ENCODE measurements at regions not wholly inside any gene's neighbourhood (a gene's known extent, or its start where the extent isn't known, plus 50 kb on each side); places are given as distances from the start of the nearest gene placed in this dataset.
"Not testable (repeated sequence)": the region's sequence is repeated elsewhere in the genome, so short reads cannot be mapped to it uniquely, and the experiment has no call there.

GRCh38 chr1:87421809-87422208, 93.1 kb downstream of the LMO4 start:
- Histone ChIP-seq H3K9me3 (replicated peaks; ENCODE audit: low read length) (no peaks in the 10 kb centered on the region), H3K9ac (ENCODE audit: low read depth, low read length) (no peak overlapping the region), H3K4me2 (ENCODE audit: low read length) (no peak overlapping the region), H3K27me3 (ENCODE audit: control insufficient read depth, insufficient read depth, low read length) (no peaks in the 10 kb centered on the region), H3K4me3 (ENCODE audit: low read length) (no peak overlapping the region), H3K36me3 (ENCODE audit: insufficient read depth, low read length) (no peaks in the 10 kb centered on the region), H3K4me1 (ENCODE audit: control insufficient read depth, insufficient read depth, low read length) (peaks cover 5% of the 10 kb centered on the region)

DNA sequence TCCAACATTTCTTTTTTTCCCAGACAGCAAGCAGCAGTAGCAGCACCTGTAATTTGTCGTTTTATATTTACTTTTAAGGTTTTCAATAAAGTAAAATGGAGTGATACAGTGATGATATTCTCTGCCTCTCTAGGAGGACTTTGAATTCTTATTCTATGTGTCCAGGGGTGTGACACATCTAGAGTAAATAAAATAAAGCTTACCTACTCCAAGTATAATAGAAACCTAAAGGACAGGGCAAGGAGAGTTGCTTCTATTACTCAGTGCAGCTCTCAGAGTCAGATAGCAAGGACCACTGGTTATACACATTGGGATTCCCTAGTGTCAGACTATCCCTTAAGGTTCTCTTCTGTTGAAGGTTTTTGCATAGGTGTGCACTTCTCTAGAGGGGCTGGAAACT, 95.9 kb downstream of the LMO4 start:
- Histone ChIP-seq H3K27me3 (ENCODE audit: control insufficient read depth, insufficient read depth, low read length) (no peaks in the 10 kb centered on the region), H3K4me1 (ENCODE audit: control insufficient read depth, insufficient read depth, low read length) (peaks cover 5% of the 10 kb centered on the region), H3K9ac (ENCODE audit: low read depth, low read length) (no peak overlapping the region), H3K9me3 (replicated peaks; ENCODE audit: low read length) (no peaks in the 10 kb centered on the region), H3K36me3 (ENCODE audit: insufficient read depth, low read length) (no peaks in the 10 kb centered on the region), H3K4me2 (ENCODE audit: low read length) (no peak overlapping the region), H3K4me3 (ENCODE audit: low read length) (no peak overlapping the region)

GRCh38 chr1:87426463-87427249, 98.0 kb downstream of the LMO4 start:
- Histone ChIP-seq H3K9me3 (replicated peaks; ENCODE audit: low read length) (no peaks in the 10 kb centered on the region), H3K36me3 (ENCODE audit: insufficient read depth, low read length) (no peaks in the 10 kb centered on the region), H3K4me1 (ENCODE audit: control insufficient read depth, insufficient read depth, low read length) (peaks cover 5% of the 10 kb centered on the region), H3K9ac (ENCODE audit: low read depth, low read length) (no peak overlapping the region), H3K4me2 (ENCODE audit: low read length) (no peak overlapping the region), H3K4me3 (ENCODE audit: low read length) (no peak overlapping the region), H3K27me3 (ENCODE audit: control insufficient read depth, insufficient read depth, low read length) (no peaks in the 10 kb centered on the region)

- Histone ChIP-seq H3K27me3 (ENCODE audit: control insufficient read depth, insufficient read depth, low read length) (no peaks in the 10 kb centered on the region), H3K36me3 (ENCODE audit: insufficient read depth, low read length) (no peaks in the 10 kb centered on the region), H3K4me3 (ENCODE audit: low read length) (no peak overlapping the region), H3K4me2 (ENCODE audit: low read length) (no peak overlapping the region), H3K4me1 (ENCODE audit: control insufficient read depth, insufficient read depth, low read length) (peaks cover 5% of the 10 kb centered on the region), H3K9ac (ENCODE audit: low read depth, low read length) (no peak overlapping the region), H3K9me3 (replicated peaks; ENCODE audit: low read length) (no peaks in the 10 kb centered on the region)
Observed at GRCh38 chr1:87428367-87428766, 99.7 kb downstream of the LMO4 start.

- Histone ChIP-seq H3K36me3 (ENCODE audit: insufficient read depth, low read length) (no peaks in the 10 kb centered on the region), H3K4me1 (ENCODE audit: control insufficient read depth, insufficient read depth, low read length) (peaks cover 3% of the 10 kb centered on the region), H3K4me3 (ENCODE audit: low read length) (no peak overlapping the region), H3K9me3 (replicated peaks; ENCODE audit: low read length) (no peaks in the 10 kb centered on the region), H3K27me3 (ENCODE audit: control insufficient read depth, insufficient read depth, low read length) (no peaks in the 10 kb centered on the region), H3K9ac (ENCODE audit: low read depth, low read length) (no peak overlapping the region), H3K4me2 (ENCODE audit: low read length) (no peak overlapping the region)
Observed at GRCh38 chr1:87428883-87429282, 100.2 kb downstream of the LMO4 start.

DNA sequence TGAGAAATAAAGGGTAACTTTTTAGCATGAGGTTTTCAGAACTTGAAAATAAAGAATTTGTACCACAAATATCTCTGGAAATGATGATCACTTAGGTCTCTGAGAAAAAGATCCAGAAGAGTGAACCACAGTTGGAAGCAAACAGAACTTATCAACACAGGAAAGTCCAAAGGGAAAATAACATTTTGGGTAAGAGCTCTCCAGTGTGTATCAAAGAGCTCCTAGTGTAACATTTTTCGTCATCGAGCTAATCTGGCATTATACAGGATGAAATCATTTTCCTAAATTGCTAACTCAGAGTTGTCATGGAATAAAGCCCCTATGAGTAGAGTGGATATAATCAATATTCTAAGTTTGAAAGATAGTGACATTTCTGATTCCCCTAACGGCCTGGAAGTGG, 104.0 kb downstream of the LMO4 start:
- no peak overlapping the region for H3K4me3 ChIP-seq (ENCODE audit: low read length)
- no peaks in the 10 kb centered on the region for H3K27me3 ChIP-seq (ENCODE audit: control insufficient read depth, insufficient read depth, low read length)
- H3K9me3 ChIP-seq (replicated peaks; ENCODE audit: low read length): no peaks in the 10 kb centered on the region
- H3K9ac ChIP-seq (ENCODE audit: low read depth, low read length): no peak overlapping the region
- no peaks in the 10 kb centered on the region for H3K4me1 ChIP-seq (ENCODE audit: control insufficient read depth, insufficient read depth, low read length)
- H3K4me2 ChIP-seq (ENCODE audit: low read length): no peak overlapping the region
- no peaks in the 10 kb centered on the region for H3K36me3 ChIP-seq (ENCODE audit: insufficient read depth, low read length)

GRCh38 chr1:87433101-87433500, 104.4 kb downstream of the LMO4 start:
- H3K27me3 ChIP-seq (ENCODE audit: control insufficient read depth, insufficient read depth, low read length); H3K4me3 ChIP-seq (ENCODE audit: low read length); H3K4me2 ChIP-seq (ENCODE audit: low read length); H3K4me1 ChIP-seq (ENCODE audit: control insufficient read depth, insufficient read depth, low read length); H3K9ac ChIP-seq (ENCODE audit: low read depth, low read length); H3K36me3 ChIP-seq (ENCODE audit: insufficient read depth, low read length); H3K9me3 ChIP-seq (replicated peaks; ENCODE audit: low read length): not testable (repeated sequence)

- Histone ChIP-seq H3K4me1 (ENCODE audit: control insufficient read depth, insufficient read depth, low read length) (no peaks in the 10 kb centered on the region), H3K4me3 (ENCODE audit: low read length) (no peak overlapping the region), H3K9me3 (replicated peaks; ENCODE audit: low read length) (no peaks in the 10 kb centered on the region), H3K4me2 (ENCODE audit: low read length) (no peak overlapping the region), H3K36me3 (ENCODE audit: insufficient read depth, low read length) (no peaks in the 10 kb centered on the region), H3K9ac (ENCODE audit: low read depth, low read length) (no peak overlapping the region), H3K27me3 (ENCODE audit: control insufficient read depth, insufficient read depth, low read length) (no peaks in the 10 kb centered on the region)
Observed at GRCh38 chr1:87435484-87435883, 106.8 kb downstream of the LMO4 start.

DNA sequence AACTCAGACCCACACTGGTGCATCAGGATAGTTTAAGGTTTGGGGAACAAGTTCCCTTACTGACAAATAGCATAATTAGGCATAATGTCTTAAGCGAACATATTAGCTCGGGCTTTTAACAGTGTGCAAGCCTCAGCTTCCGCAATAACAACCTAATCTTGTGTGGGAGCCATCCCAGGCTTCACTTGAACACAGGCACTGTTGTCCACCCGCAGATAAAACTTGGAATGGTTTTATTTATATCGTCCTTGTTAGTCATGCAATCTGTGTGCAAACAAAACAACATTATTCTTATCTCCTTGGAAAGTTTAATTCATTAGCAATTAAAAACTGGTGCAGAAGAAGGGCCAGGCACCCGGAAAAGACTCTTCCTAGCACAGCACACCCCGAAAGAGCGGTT, 107.4 kb downstream of the LMO4 start:
- not testable (repeated sequence) for H3K36me3 ChIP-seq (ENCODE audit: insufficient read depth, low read length); H3K4me2 ChIP-seq (ENCODE audit: low read length); H3K4me3 ChIP-seq (ENCODE audit: low read length); H3K27me3 ChIP-seq (ENCODE audit: control insufficient read depth, insufficient read depth, low read length); H3K9me3 ChIP-seq (replicated peaks; ENCODE audit: low read length); H3K9ac ChIP-seq (ENCODE audit: low read depth, low read length); H3K4me1 ChIP-seq (ENCODE audit: control insufficient read depth, insufficient read depth, low read length)

DNA sequence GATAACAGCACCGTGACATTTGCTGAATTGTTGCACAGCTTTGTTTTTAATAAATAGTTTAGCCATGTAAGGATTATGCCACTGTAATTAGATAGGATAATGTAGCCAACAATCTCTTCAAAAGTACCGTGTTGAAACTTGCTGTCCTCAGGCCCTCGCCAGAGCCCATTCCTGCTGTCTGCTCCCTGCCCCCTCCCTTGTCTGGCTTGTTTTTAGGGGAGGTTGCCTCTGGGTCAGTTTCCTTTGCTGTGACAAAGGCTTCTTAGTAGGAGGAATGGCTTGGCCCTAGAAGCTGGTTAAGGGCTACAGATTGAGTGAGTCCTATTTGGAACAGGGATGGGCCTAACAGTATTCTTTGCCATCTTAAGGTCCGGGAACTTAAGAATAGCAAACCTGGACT, 107.9 kb downstream of the LMO4 start:
- Histone ChIP-seq H3K4me1 (ENCODE audit: control insufficient read depth, insufficient read depth, low read length) (no peaks in the 10 kb centered on the region), H3K27me3 (ENCODE audit: control insufficient read depth, insufficient read depth, low read length) (no peaks in the 10 kb centered on the region), H3K9ac (ENCODE audit: low read depth, low read length) (no peak overlapping the region)

DNA sequence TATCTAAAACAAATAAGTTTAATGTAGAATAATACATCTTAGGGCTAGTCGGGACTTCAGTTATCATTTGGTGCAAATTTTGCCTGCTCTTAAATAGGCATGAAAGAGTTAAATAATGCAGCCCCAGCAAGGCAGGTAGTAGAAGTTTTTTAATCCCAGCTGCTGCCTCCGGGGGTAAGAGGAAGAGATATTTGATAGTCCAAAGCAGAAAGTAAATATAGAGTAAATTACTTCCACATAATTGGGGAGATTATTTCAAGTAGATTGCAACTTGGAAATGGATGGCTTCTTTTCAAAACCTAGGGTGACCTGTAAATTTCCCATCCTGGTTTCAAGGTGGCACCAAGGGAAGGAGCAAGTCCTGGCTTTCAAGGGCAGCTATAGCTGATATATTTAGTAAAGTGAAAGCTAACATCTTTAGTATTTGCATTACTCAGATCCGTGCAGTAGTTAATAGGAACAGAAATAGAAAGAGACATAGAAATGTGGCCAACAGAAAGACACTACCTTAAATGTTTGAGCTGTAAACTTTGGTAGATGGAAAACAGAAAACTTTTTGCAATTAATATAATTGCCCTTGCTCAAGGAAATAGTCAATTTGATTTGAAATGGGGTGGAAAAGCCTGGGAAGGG, 109.1 kb downstream of the LMO4 start:
- no peaks in the 10 kb centered on the region for H3K4me1 ChIP-seq (ENCODE audit: control insufficient read depth, insufficient read depth, low read length)
- H3K9me3 ChIP-seq (replicated peaks; ENCODE audit: low read length): no peaks in the 10 kb centered on the region
- H3K27me3 ChIP-seq (ENCODE audit: control insufficient read depth, insufficient read depth, low read length): no peaks in the 10 kb centered on the region
- H3K4me3 ChIP-seq (ENCODE audit: low read length): no peak overlapping the region
- H3K4me2 ChIP-seq (ENCODE audit: low read length): no peak overlapping the region
- H3K9ac ChIP-seq (ENCODE audit: low read depth, low read length): no peak overlapping the region
- H3K36me3 ChIP-seq (ENCODE audit: insufficient read depth, low read length): no peaks in the 10 kb centered on the region

More for the DNA sequence above, 107.9 kb downstream of the LMO4 start:
- Histone ChIP-seq H3K4me3 (ENCODE audit: low read length) (no peak overlapping the region), H3K9me3 (replicated peaks; ENCODE audit: low read length) (no peaks in the 10 kb centered on the region), H3K36me3 (ENCODE audit: insufficient read depth, low read length) (no peaks in the 10 kb centered on the region), H3K4me2 (ENCODE audit: low read length) (no peak overlapping the region)

DNA sequence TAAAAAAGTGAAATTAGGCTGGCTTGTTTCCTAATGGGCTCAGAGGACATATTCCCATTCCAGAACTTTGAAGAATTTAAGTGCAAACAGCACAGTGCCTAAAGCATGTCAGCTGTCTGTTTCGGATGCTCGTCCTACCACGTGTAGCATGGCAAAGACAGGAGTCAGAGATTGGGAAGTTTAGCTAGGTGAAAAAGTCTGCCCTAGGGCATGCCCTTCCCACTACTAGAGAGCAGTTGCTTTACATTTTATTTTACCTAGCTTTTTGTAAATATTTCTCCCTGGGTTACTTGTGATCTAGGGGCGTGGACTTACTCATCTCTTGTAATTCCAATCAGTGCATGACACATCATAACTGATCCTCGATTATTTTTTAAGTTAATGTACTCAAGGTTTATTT, 111.1 kb downstream of the LMO4 start:
- H3K4me1 ChIP-seq (ENCODE audit: control insufficient read depth, insufficient read depth, low read length): no peaks in the 10 kb centered on the region
- no peak overlapping the region for H3K9ac ChIP-seq (ENCODE audit: low read depth, low read length)
- no peak overlapping the region for H3K4me3 ChIP-seq (ENCODE audit: low read length)
- H3K36me3 ChIP-seq (ENCODE audit: insufficient read depth, low read length): no peaks in the 10 kb centered on the region
- no peaks in the 10 kb centered on the region for H3K9me3 ChIP-seq (replicated peaks; ENCODE audit: low read length)
- H3K27me3 ChIP-seq (ENCODE audit: control insufficient read depth, insufficient read depth, low read length): no peaks in the 10 kb centered on the region
- no peak overlapping the region for H3K4me2 ChIP-seq (ENCODE audit: low read length)
